Loucy (cell line): ENCODE measurements at regions not wholly inside any gene's neighbourhood (a gene's known extent, or its start where the extent isn't known, plus 50 kb on each side); places are given as distances from the start of the nearest gene placed in this dataset.

Experiments used
- H2AFZ ChIP-seq: fragments of 200-600 bp; sonication (generic); 2 replicates; pipeline ENCODE4 v1.6.0; 2016; ENCODE audit warnings: antibody characterized with exemption, mild to moderate bottlenecking, low read length, moderate library complexity
- H3F3A ChIP-seq: fragments of 200-600 bp; 2 replicates; pipeline ENCODE4 v1.6.0; 2016; ENCODE audit warnings: antibody characterized with exemption, low read depth, mild to moderate bottlenecking
- H3K27me3 ChIP-seq: fragments of 200-600 bp; sonication (generic); 2 replicates; pipeline ENCODE4 v1.6.1; 2014; ENCODE audit warnings: low read length, mild to moderate bottlenecking; ENCODE audit not compliant: insufficient read depth, poor library complexity, severe bottlenecking
- H3K36me3 ChIP-seq: fragments of 200-600 bp; sonication (generic); 2 replicates; pipeline ENCODE4 v1.6.1; 2016; ENCODE audit warnings: low read length; ENCODE audit not compliant: insufficient read depth
- H3K4me1 ChIP-seq: fragments of 200-600 bp; sonication (generic); 2 replicates; pipeline ENCODE4 v1.5.1; 2014; ENCODE audit warnings: low read length, mild to moderate bottlenecking; ENCODE audit not compliant: insufficient read depth, poor library complexity, severe bottlenecking
- H3K4me2 ChIP-seq: fragments of 200-600 bp; sonication (generic); 2 replicates; pipeline ENCODE4 v1.6.0; 2014; ENCODE audit warnings: antibody characterized with exemption, low read length, low read depth, mild to moderate bottlenecking; ENCODE audit not compliant: poor library complexity, severe bottlenecking
- H3K4me3 ChIP-seq: fragments of 200-600 bp; sonication (generic); 2 replicates; pipeline ENCODE4 v1.5.1; 2014; ENCODE audit warnings: low read length, mild to moderate bottlenecking, mixed read lengths; ENCODE audit not compliant: poor library complexity, severe bottlenecking
- H3K79me2 ChIP-seq: fragments of 200-600 bp; sonication (generic); 2 replicates; pipeline ENCODE4 v1.6.1; 2014; ENCODE audit warnings: low read length; ENCODE audit not compliant: insufficient read depth
- H3K9ac ChIP-seq: fragments of 200-600 bp; sonication (generic); 2 replicates; pipeline ENCODE4 v1.6.0; 2014; ENCODE audit warnings: mild to moderate bottlenecking, low read depth, low read length, moderate library complexity; ENCODE audit not compliant: poor library complexity, severe bottlenecking
- H3K9me2 ChIP-seq: fragments of 200-600 bp; sonication (generic); replicated peaks from 2 replicates; pipeline ENCODE4 v1.6.1; 2016; ENCODE audit warnings: low read depth, low read length, mixed read lengths
- H3K9me3 ChIP-seq: fragments of 200-600 bp; sonication (generic); 2 replicates; pipeline ENCODE4 v1.6.1; 2014; ENCODE audit warnings: mild to moderate bottlenecking, antibody characterized with exemption, low read length, low read depth; ENCODE audit not compliant: insufficient read depth
- H4K20me1 ChIP-seq: fragments of 200-600 bp; sonication (generic); 2 replicates; pipeline ENCODE4 v1.6.0; 2014; ENCODE audit warnings: antibody characterized with exemption, low read length, mild to moderate bottlenecking; ENCODE audit not compliant: insufficient read depth, poor library complexity, severe bottlenecking
- CTCF ChIP-seq: fragments of 200-600 bp; sonication (generic); conservative IDR thresholded peaks from 2 replicates; pipeline ENCODE4 v1.5.1; 2014; ENCODE audit warnings: mild to moderate bottlenecking, antibody characterized with exemption, low read length
- EZH2phosphoT487 ChIP-seq: fragments of 200-600 bp; IDR thresholded peaks from 2 replicates; pipeline ENCODE4 v1.6.1; 2018; ENCODE audit warnings: antibody characterized with exemption, mild to moderate bottlenecking, moderate library complexity, borderline replicate concordance

GRCh38 chr12:65557438-65558181 lies 266.7 kb upstream of the HMGA2 start:
- no peaks in the 10 kb centered on the region for H3K4me1 ChIP-seq
- no peaks in the 10 kb centered on the region for H3F3A ChIP-seq
- H3K27me3 ChIP-seq, result no peaks in the 10 kb centered on the region
- no peaks in the 10 kb centered on the region for H3K9me2 ChIP-seq
- H3K4me2 ChIP-seq, result no peak overlapping the region
- no peaks in the 10 kb centered on the region for H3K79me2 ChIP-seq
- H3K9ac ChIP-seq, result no peak overlapping the region
- H3K9me3 ChIP-seq, result no peaks in the 10 kb centered on the region
- H3K4me3 ChIP-seq, result no peak overlapping the region
- H3K36me3 ChIP-seq, result no peaks in the 10 kb centered on the region
- peak overlapping the region; percentile 95 for H2AFZ ChIP-seq
- TF ChIP-seq CTCF, result no peak
- TF ChIP-seq EZH2phosphoT487, result no peak
- H4K20me1 ChIP-seq, result no peaks in the 10 kb centered on the region

- no peaks in the 10 kb centered on the region for H3K9me2 ChIP-seq
- H3K79me2 ChIP-seq, result no peaks in the 10 kb centered on the region
- H3K27me3 ChIP-seq, result no peaks in the 10 kb centered on the region
- H3K9me3 ChIP-seq, result no peaks in the 10 kb centered on the region
- no peaks in the 10 kb centered on the region for H3K36me3 ChIP-seq
- H3F3A ChIP-seq, result no peaks in the 10 kb centered on the region
- no peak overlapping the region for H3K4me3 ChIP-seq
- no peak overlapping the region for H2AFZ ChIP-seq
- no peak overlapping the region for H3K4me2 ChIP-seq
- no peaks in the 10 kb centered on the region for H4K20me1 ChIP-seq
- no peaks in the 10 kb centered on the region for H3K4me1 ChIP-seq
- H3K9ac ChIP-seq, result no peak overlapping the region
- no peak for TF ChIP-seq EZH2phosphoT487
These were observed 264.0 kb upstream of the HMGA2 start for GRCh38 chr12:65560286-65560685.

GRCh38 chr12:65561798-65562382 lies 262.4 kb upstream of the HMGA2 start:
- H3K9ac ChIP-seq, result no peak overlapping the region
- H3K4me3 ChIP-seq, result no peak overlapping the region
- no peaks in the 10 kb centered on the region for H4K20me1 ChIP-seq
- no peak overlapping the region for H2AFZ ChIP-seq
- H3K4me1 ChIP-seq, result no peaks in the 10 kb centered on the region
- no peaks in the 10 kb centered on the region for H3K9me3 ChIP-seq
- TF ChIP-seq EZH2phosphoT487 (no peak), CTCF (no peak)
- no peaks in the 10 kb centered on the region for H3K9me2 ChIP-seq
- H3F3A ChIP-seq, result no peaks in the 10 kb centered on the region
- H3K4me2 ChIP-seq, result no peak overlapping the region
- no peaks in the 10 kb centered on the region for H3K36me3 ChIP-seq
- H3K79me2 ChIP-seq, result no peaks in the 10 kb centered on the region
- no peaks in the 10 kb centered on the region for H3K27me3 ChIP-seq
